ENCODE measurements at regions not wholly inside any gene's neighbourhood (a gene's known extent, or its start where the extent isn't known, plus 50 kb on each side); places are given as distances from the start of the nearest gene placed in this dataset.
"Not testable (repeated sequence)": the region's sequence is repeated elsewhere in the genome, so short reads cannot be mapped to it uniquely, and the experiment has no call there.

- not testable (repeated sequence) for TF ChIP-seq CTCF, POLR2A, EP300 (IDR thresholded peaks at IDR 0.05)
Measured at GRCh38 chr6:85276026-85276425, 173.9 kb upstream of the NT5E start.

All from ovary (tissue), 3 donors.